GM19452 (cell line): ENCODE measurements at regions not wholly inside any gene's neighbourhood (a gene's known extent, or its start where the extent isn't known, plus 50 kb on each side); places are given as distances from the start of the nearest gene placed in this dataset.

ENCODE experiments used
- ATAC-seq: cut with Tn5 transposase; IDR thresholded peaks from one replicate; pipeline ENCODE4 v1.9.1; 2021; ENCODE audit not compliant: unreplicated experiment

GRCh38 chr6:12221856-12222255 lies 68.3 kb upstream of the EDN1 start:
- ATAC-seq: no peak

- no peak for ATAC-seq
Observed at GRCh38 chr6:12222405-12223366, 67.5 kb upstream of the EDN1 start.

GRCh38 chr6:12223383-12223782 lies 66.8 kb upstream of the EDN1 start:
- ATAC-seq: no peak

GRCh38 chr6:12224251-12224650 lies 65.9 kb upstream of the EDN1 start:
- ATAC-seq: no peak

GRCh38 chr6:12228447-12229146 lies 61.6 kb upstream of the EDN1 start:
- ATAC-seq: no peak

GRCh38 chr6:12229332-12229731 lies 60.8 kb upstream of the EDN1 start:
- no peak for ATAC-seq

- ATAC-seq: no peak
Observed at GRCh38 chr6:12230523-12230922, 59.6 kb upstream of the EDN1 start.

- peak; percentile 68 for ATAC-seq
Observed at GRCh38 chr6:12232339-12232738, 57.8 kb upstream of the EDN1 start.

- ATAC-seq: peak; percentile 7
Observed at GRCh38 chr6:12232821-12233220, 57.3 kb upstream of the EDN1 start.

GRCh38 chr6:12233693-12234571 lies 56.2 kb upstream of the EDN1 start:
- peak; percentile 53 for ATAC-seq

GRCh38 chr6:12235341-12235740 lies 54.8 kb upstream of the EDN1 start:
- ATAC-seq: no peak

- ATAC-seq: no peak
Observed at GRCh38 chr6:12238219-12238618, 51.9 kb upstream of the EDN1 start.
